Choroid plexus epithelial cell (primary cell): ENCODE measurements at regions not wholly inside any gene's neighbourhood (a gene's known extent, or its start where the extent isn't known, plus 50 kb on each side); places are given as distances from the start of the nearest gene placed in this dataset.

ENCODE experiments used
- DNase-seq: peaks from one replicate; pipeline ENCODE4 v3.0.0-alpha.2; 2010; ENCODE audit warnings: low read depth
- H3K4me3 ChIP-seq: 2 replicates; pipeline ENCODE4 v1.5.1; 2011; ENCODE audit warnings: low read depth, mild to moderate bottlenecking, control low read depth, low read length, moderate library complexity
- CTCF ChIP-seq: conservative IDR thresholded peaks from 2 replicates; pipeline ENCODE4 v1.5.1; 2011; ENCODE audit warnings: low read depth, mild to moderate bottlenecking, control low read depth, inconsistent platforms, low read length, moderate library complexity

- no peak for TF ChIP-seq CTCF
- DNase-seq = no peak
- H3K4me3 ChIP-seq = no peak overlapping the region
These were observed 161.2 kb upstream of the FAM3C start for GRCh38 chr7:121557034-121557892.

- DNase-seq = no peak
- TF ChIP-seq CTCF = no peak
These were observed 159.4 kb upstream of the FAM3C start for GRCh38 chr7:121555558-121555957.

GRCh38 chr7:121547544-121548092 is 151.5 kb upstream of the FAM3C start:
- peak; percentile 90 for DNase-seq
- TF ChIP-seq CTCF = peak; percentile 74
- H3K4me3 ChIP-seq = no peak overlapping the region

More at GRCh38 chr7:121555558-121555957, 159.4 kb upstream of the FAM3C start:
- no peak overlapping the region for H3K4me3 ChIP-seq

GRCh38 chr7:121546632-121547543 is 150.8 kb upstream of the FAM3C start:
- no peak overlapping the region for H3K4me3 ChIP-seq
- TF ChIP-seq CTCF = no peak
- peak; percentile 36 for DNase-seq

GRCh38 chr7:121545418-121545817 is 149.3 kb upstream of the FAM3C start:
- no peak for TF ChIP-seq CTCF
- no peak overlapping the region for H3K4me3 ChIP-seq
- DNase-seq = peak; percentile 28

GRCh38 chr7:121544726-121545125 is 148.6 kb upstream of the FAM3C start:
- TF ChIP-seq CTCF = no peak
- no peak overlapping the region for H3K4me3 ChIP-seq
- DNase-seq = peak; percentile 97
